WERI-Rb-1 (cell line): ENCODE measurements at regions not wholly inside any gene's neighbourhood (a gene's known extent, or its start where the extent isn't known, plus 50 kb on each side); places are given as distances from the start of the nearest gene placed in this dataset.
"Not testable (repeated sequence)": the region's sequence is repeated elsewhere in the genome, so short reads cannot be mapped to it uniquely, and the experiment has no call there.

ENCODE experiments used
- DNase-seq: peaks from one replicate; pipeline ENCODE4 v3.0.0-alpha.2; 2020
- H3K27ac ChIP-seq: fragments of 250-450 bp; sonication (Bioruptor Pico); 2 replicates; pipeline ENCODE4 v1.5.1; 2020; ENCODE audit warnings: mild to moderate bottlenecking, moderate library complexity
- H3K27me3 ChIP-seq: fragments of 250-450 bp; sonication (Bioruptor Pico); 2 replicates; pipeline ENCODE4 v1.5.1; 2021; ENCODE audit warnings: mild to moderate bottlenecking, low read depth, moderate library complexity; ENCODE audit not compliant: insufficient read depth, severe bottlenecking
- H3K36me3 ChIP-seq: fragments of 250-450 bp; sonication (Bioruptor Pico); 2 replicates; pipeline ENCODE4 v1.5.1; 2020; ENCODE audit warnings: mild to moderate bottlenecking, moderate library complexity
- H3K4me3 ChIP-seq: 2 replicates; pipeline ENCODE4 v1.5.1; 2011; ENCODE audit warnings: low read depth, mild to moderate bottlenecking, control low read depth, low read length
- H3K9me3 ChIP-seq: fragments of 250-450 bp; sonication (Bioruptor Pico); 2 replicates; pipeline ENCODE4 v1.5.1; 2021; ENCODE audit warnings: mild to moderate bottlenecking, moderate library complexity; ENCODE audit not compliant: severe bottlenecking
- TF ChIP-seq, protein P1 (sequence below): IDR thresholded peaks from 2 replicates; pipeline ENCODE4 v1.5.1; 2011; ENCODE audit warnings: low read depth, mild to moderate bottlenecking, control low read depth, inconsistent platforms, low read length

- H3K27ac ChIP-seq: no peak overlapping the region
- H3K4me3 ChIP-seq: no peak overlapping the region
- H3K36me3 ChIP-seq: no peaks in the 10 kb centered on the region
- TF ChIP-seq, protein P1, sequence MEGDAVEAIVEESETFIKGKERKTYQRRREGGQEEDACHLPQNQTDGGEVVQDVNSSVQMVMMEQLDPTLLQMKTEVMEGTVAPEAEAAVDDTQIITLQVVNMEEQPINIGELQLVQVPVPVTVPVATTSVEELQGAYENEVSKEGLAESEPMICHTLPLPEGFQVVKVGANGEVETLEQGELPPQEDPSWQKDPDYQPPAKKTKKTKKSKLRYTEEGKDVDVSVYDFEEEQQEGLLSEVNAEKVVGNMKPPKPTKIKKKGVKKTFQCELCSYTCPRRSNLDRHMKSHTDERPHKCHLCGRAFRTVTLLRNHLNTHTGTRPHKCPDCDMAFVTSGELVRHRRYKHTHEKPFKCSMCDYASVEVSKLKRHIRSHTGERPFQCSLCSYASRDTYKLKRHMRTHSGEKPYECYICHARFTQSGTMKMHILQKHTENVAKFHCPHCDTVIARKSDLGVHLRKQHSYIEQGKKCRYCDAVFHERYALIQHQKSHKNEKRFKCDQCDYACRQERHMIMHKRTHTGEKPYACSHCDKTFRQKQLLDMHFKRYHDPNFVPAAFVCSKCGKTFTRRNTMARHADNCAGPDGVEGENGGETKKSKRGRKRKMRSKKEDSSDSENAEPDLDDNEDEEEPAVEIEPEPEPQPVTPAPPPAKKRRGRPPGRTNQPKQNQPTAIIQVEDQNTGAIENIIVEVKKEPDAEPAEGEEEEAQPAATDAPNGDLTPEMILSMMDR: no peak
- no peaks in the 10 kb centered on the region for H3K9me3 ChIP-seq
- no peak for DNase-seq
- peaks cover 58% of the 10 kb centered on the region for H3K27me3 ChIP-seq
These were observed 362.4 kb upstream of the HTR2C start for GRCh38 chrX:114221445-114221844.

DNA sequence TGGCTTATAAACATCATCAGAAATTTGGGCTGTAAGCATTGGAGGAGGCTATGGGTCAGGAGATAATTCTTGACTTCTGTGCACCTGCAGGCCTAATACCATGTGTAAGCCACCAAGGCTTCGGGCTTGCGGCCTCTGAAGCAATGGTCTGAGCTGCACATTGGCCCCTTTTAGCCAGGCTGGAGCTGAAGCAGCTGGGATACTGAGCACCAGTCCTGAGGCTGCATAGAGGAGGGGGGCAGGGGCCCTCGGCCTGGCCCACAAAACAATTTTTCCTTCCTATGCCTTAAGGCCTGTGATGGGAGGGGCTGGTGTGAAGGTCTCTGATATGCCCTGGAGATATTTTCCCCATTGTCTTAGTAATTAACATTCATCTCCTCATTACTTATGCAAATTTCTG is 373.0 kb upstream of the HTR2C start:
- no peak for DNase-seq
- Histone ChIP-seq H3K4me3 (no peak overlapping the region), H3K27me3 (peaks cover 31% of the 10 kb centered on the region), H3K36me3 (no peaks in the 10 kb centered on the region), H3K9me3 (no peaks in the 10 kb centered on the region), H3K27ac (no peak overlapping the region)
- TF ChIP-seq, protein P1: no peak

GRCh38 chrX:114201622-114202021 is 382.3 kb upstream of the HTR2C start:
- H3K27ac ChIP-seq: no peak overlapping the region
- H3K36me3 ChIP-seq: no peaks in the 10 kb centered on the region
- TF ChIP-seq, protein P1: no peak
- no peak overlapping the region for H3K4me3 ChIP-seq
- H3K9me3 ChIP-seq: no peaks in the 10 kb centered on the region
- DNase-seq: no peak
- H3K27me3 ChIP-seq: peaks cover 52% of the 10 kb centered on the region

GRCh38 chrX:114181195-114181594 is 402.7 kb upstream of the HTR2C start:
- peaks cover 62% of the 10 kb centered on the region for H3K27me3 ChIP-seq
- H3K27ac ChIP-seq: no peak overlapping the region
- DNase-seq: no peak
- no peaks in the 10 kb centered on the region for H3K9me3 ChIP-seq
- TF ChIP-seq, protein P1: no peak
- H3K36me3 ChIP-seq: no peaks in the 10 kb centered on the region
- H3K4me3 ChIP-seq: no peak overlapping the region

GRCh38 chrX:114178126-114178525 is 405.8 kb upstream of the HTR2C start:
- no peaks in the 10 kb centered on the region for H3K9me3 ChIP-seq
- H3K36me3 ChIP-seq: no peaks in the 10 kb centered on the region
- no peak overlapping the region for H3K4me3 ChIP-seq
- DNase-seq: no peak
- peaks cover 75% of the 10 kb centered on the region for H3K27me3 ChIP-seq
- no peak overlapping the region for H3K27ac ChIP-seq
- TF ChIP-seq, protein P1: no peak

DNA sequence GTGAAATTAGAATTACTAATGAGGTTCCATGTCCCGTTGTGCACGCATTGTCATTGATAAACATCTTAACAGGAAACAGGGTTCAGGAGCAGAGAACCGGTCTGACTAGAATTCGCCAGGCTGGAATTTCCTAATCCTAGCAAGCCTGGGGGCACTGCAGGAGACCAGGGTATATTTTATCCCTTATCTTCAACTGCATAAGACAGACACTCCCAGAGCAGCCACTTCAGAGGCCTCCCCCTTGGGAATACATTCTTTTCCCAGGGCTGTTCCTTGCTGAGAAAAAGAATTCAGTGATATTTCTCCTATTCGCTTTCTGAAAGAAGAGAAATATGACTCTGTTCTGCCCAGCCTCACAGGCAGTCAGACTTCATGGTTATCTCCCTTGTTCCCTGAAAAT is 416.6 kb upstream of the HTR2C start:
- H3K9me3 ChIP-seq, H3K36me3 ChIP-seq, H3K27ac ChIP-seq, DNase-seq, H3K4me3 ChIP-seq: not testable (repeated sequence)
- peaks cover 18% of the 10 kb centered on the region for H3K27me3 ChIP-seq
